ENCODE measurements at regions not wholly inside any gene's neighbourhood (a gene's known extent, or its start where the extent isn't known, plus 50 kb on each side); places are given as distances from the start of the nearest gene placed in this dataset.

DNA sequence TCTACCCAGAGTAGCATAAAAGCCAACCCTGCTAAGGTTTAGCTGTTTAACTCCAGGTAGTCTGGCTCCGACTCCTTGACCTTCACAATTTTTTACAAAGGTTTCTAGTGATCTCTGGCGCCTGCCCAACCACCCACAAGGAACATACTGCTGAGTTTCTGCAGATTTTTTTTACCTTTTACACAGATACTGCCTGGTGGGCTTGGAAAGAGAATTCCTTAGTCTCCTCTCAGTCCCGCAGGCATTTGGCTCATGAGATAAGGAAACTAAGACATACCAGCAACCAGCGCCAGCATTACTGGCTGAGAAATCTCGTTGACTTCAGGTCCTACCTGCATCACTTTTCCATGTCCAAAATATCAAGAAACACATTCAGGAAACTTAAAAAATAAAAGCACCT is 51.1 kb upstream of the LYZL1 start:
- DNase-seq: no peak

DNA sequence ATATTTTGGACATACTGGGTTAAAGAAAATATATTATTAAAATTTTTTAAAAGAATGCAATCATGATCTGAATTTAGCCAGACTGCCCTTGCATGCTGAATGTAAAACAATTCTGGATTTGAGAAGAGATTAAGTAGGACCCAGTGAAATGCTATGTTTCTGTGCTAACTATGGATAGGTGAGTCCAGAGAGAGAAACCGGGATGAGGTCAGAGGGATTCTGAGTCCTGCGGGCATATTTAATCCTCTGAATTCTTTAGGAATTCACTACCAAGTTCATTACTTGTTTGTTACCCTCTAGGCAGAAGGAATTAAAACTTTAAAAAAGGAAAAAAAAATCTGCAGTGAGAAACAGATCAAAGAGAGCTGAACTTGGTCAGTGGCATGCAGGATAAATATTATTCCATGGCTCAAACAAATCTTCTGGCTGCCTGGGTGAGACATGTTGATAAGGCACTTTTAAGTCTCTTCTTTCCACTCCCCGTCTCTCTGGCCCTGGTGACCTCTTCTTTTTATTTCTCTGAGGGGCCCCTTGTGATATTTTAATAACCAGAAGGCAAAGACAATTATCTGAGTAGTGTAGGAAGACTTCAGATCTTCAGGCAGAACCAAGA is 50.2 kb upstream of the LYZL1 start:
- no peak for DNase-seq
